GM12872 (cell line): ENCODE measurements at regions not wholly inside any gene's neighbourhood (a gene's known extent, or its start where the extent isn't known, plus 50 kb on each side); places are given as distances from the start of the nearest gene placed in this dataset.

ENCODE experiments used
- CTCF ChIP-seq: IDR thresholded peaks from 3 replicates; pipeline ENCODE4 v1.5.1; 2011; ENCODE audit warnings: low read depth, mild to moderate bottlenecking, low read length, moderate library complexity; ENCODE audit not compliant: insufficient read depth

DNA sequence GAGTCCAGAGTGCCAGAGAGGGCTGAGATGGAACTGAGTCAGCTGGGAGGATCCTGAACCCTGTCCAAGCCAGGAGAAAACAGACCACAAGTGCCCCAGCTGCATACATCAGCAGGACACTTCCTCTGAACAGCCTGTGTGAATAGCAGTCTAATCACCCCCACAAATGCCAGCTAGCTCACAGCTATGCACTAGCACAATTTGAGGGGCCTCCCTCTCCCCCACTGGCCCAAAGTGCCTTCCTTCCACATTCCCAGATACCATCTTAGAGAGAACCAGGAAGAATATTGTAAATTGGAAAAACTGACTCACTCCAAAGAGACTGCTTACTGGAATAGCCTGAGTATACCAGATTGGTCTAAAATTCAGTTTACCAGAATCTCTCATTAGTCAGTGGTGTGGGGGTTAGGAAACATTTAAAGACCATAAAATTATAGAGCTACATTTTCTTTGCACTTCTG lies 292.6 kb upstream of the KLF3 start:
- TF ChIP-seq CTCF, result no peak

DNA sequence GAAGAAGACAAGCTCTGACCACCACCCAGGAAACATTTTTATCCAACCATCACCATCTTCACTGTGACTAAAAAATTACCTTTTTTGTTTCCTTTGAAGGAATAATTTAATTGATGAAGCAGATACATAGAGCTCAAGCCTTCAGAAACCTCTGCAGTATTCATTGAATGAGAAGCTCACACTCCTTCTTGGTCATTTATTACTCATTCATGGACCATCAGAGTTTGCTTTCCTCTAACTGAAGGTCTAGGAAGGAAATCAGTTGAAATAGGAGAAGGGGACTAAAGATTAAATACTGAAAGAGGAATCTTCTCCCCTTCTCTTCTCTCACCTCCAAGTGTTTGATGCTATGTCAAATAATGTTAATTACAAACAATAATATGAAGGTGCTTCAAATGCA lies 290.6 kb upstream of the KLF3 start:
- TF ChIP-seq CTCF, result no peak

- TF ChIP-seq CTCF, result no peak
These were observed 286.8 kb upstream of the KLF3 start for GRCh38 chr4:38377195-38377594.

- no peak for TF ChIP-seq CTCF
These were observed 285.5 kb upstream of the KLF3 start for GRCh38 chr4:38378478-38378877.

DNA sequence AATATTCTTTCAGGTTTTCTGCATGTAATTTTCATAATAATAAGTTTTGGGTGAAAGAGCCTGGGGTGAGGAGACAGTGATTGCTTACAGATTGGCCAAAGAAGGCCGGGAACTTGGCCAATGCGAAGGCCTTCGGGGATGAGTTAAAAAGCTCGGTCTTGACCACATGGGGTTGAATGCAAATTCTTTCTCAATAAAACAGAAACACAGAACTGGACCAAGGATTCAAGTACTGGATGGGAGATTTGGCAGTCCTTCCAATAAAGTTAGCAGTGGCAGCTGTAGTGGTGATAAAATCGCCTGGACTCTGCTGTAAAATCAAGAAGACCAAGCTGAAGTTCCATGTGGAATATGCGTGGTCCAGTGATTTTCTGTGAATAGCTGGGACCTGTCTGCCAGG lies 282.2 kb upstream of the KLF3 start:
- no peak for TF ChIP-seq CTCF

DNA sequence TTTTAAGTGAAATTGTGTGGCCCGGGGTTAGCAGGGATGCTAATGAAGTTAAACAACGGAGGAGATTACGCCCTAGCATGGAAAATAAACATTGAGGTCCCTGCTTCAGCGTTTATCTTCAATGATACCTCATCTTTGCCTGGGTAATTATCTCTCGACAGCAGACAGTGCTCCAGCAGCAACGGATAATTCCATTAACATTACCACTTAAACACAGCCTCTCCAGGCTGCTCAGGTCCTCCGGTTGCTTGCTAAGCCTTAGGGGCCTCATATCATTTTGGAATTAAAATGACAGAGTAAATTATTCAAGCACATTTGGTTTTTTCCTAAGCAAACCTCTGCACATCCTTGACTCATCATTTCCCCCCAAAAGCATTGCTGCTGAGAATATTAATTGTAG lies 281.5 kb upstream of the KLF3 start:
- TF ChIP-seq CTCF, result no peak

GRCh38 chr4:38383646-38384121 lies 280.3 kb upstream of the KLF3 start:
- no peak for TF ChIP-seq CTCF
